Fibroblast of peridontal ligament (primary cell): ENCODE measurements at regions not wholly inside any gene's neighbourhood (a gene's known extent, or its start where the extent isn't known, plus 50 kb on each side); places are given as distances from the start of the nearest gene placed in this dataset.

Source experiments
- DNase-seq: peaks from one replicate; pipeline ENCODE4 v3.0.0-alpha.2; 2010; ENCODE audit errors: extremely low read depth

DNA sequence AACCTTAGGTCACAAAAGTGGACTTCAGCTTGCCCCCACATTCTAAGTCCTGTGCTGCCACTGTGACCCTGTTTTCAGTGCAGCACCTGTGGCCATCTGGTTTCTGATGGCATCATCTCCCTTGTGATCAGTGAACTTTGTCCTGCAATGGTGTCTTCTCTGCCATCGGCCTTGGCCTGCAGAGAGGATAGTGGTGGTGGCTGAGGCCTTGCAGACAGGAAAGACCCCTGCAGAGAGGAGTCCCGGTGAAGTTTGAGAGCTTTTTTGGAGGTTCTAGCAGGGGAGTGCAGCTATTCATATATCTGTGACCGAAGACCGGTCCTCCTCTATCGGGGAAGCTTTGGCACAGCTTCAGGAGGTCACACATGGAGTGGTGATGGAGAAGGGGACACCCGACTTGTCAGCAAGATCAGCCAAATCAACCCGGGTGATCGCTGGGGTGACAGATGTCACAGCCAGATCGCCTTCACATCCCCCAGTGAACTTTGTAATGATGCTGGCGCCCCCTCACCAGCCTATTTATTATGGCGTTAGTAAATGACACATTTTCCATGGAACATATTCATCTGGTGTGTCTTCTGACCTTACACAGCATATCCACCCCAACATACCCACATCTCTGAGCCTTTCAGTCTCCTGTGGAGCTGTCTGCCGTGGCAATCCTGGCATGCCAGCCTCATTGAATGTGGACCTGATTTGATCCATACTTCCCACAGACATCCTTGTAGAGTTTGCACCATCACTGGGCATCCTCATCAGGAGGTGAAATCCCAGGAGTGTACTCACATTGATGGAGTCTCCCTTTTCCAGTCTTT lies 136.1 kb downstream of the PAPOLA start:
- DNase-seq: no peak

DNA sequence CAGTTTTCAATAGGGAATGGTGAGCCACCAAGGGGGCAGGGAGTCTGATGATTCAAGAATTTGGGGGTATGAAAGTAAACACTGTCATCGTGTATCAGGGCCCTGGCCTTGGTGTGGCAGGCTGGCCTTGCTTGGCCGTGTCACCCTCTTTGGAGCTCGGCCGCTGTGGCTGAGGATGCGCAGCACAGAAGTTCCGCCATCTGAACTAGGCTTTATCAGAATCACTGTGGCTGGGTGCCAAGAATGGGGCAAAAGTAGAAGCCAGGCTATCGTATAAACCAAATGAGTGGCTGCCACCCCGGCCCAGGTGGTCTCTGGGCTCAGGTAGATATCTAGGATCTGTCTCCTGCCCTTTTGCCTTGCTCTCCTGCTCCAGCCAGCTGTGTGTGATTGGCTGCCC lies 137.4 kb downstream of the PAPOLA start:
- DNase-seq: no peak

DNA sequence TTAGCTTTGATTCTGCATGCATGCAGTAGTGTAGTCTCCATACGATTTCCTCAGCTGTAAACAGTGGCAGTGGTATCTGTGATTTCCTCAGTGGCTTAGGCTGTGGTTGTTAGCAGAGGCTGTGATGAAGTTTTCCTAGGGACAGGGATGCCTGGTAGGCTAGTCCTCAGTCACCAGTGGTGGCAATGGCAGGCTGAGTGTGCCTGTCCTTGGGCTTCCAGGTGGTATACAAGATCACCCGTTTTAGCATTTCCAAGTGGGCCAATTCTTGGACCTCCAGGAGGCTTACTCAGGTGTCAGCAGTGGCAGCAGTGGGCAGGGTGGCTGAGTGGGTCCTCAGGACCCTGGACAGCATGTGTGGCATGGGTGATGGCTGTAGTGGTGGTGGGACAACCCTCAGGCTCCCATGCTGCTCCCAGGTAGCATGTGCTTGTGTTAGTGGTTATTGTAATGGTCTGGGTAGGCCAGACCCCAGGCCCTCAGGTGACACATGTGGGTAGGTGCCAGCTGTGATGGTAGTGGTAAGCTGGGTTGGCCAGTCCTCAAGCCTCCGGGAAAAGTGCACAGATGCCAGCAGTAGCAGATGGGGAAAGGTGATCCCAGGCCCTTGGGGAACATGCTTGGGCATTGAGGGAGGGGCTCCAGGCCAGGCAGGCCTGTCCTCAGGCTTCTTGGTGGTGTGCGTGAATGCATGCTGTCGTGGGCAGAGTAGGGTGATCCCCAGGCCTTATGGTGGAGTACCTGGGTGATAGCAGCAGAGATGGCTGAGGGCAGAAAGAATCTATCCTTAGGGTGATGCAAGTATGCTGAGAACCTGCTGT lies 146.5 kb downstream of the PAPOLA start:
- no peak for DNase-seq

DNA sequence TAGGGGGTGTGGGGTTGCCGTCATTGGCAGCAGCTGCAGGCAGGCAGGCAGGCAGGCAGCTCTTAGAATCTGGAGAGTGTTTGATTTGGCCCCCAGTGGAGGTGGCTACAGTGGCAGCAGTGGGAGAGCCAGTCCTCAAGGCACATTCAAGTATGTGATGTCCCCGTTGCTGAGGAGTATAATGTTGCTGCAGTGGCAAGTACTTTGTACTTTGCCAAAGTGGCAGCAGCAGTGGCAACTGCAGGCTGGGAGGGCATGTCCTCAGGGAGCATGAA lies 147.1 kb downstream of the PAPOLA start:
- no peak for DNase-seq

DNA sequence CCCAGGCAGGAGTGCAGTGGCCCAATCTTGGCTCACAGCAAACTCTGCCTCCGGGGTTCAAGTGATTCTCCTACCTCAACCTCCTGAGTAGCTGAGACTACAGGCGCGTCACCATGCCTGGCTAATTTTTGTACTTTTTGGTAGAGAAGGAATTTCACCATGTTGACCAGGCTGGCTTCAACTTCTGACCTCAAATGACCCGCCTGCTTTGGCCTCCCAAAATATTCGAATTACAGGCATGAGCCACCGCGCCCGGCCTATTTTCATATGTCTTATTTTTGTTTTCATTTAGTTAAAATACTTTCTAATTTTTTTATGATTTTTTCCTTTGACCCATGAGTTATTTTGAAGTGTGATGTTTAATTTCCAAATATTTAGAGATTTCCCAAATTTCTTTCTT lies 143.6 kb upstream of the VRK1 start:
- DNase-seq: no peak

DNA sequence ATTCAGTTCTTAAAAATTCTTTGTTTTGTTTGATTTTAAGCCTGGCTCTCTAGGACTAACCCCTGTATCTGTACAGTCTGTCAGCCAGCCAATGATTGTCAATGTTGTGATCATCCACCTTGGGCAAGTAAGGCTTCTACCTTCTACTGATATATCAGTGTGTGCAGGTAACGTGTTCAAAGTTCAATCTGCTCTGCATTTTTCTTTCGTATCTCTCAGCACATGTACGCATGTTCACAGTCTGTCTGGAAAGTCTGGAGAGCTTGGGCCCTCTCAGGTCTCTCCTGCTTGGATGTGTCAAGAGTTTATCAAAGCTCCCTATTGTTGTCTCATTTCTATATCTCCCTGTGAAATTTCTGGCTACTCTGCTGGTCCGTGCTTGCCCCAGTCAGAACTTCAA lies 138.6 kb upstream of the VRK1 start:
- no peak for DNase-seq

DNA sequence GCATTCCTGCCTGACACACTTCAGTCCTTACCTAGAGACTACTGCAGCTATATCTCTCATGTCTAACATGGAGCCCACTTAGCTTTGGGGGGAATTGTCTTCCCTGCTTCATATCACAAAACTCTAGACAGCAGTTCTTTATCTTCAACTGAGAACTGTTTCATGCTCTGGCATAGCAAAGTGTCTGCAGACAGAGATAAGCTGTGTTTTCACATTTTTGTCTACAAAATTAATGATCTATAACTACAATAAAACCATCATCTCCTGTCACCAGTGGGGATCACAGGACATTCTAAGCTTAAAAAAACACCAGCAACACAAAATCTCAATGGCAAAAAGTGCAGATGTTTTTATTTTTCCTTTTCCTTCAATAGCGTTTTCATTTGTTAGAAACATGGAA lies 137.1 kb upstream of the VRK1 start:
- no peak for DNase-seq

DNA sequence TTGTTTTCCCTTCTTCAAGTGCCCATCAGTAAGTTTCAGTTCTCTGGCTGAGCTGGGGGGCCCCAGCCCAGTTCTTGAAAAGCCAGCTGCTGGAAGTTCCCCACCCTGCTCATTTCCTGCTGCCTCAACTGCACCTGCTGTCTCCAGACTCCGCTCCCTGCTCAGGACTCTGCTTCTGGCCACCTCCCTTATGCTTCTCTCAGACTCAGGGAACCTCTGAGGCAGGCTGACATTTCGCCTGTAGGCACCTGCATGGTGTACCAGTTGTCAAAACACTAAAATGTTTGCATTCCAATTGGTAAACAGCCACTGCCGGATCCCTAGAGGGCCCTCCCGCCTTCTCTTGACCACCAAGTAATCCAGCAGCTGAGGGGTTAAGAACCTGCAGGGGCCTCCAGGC lies 136.5 kb upstream of the VRK1 start:
- DNase-seq: no peak

DNA sequence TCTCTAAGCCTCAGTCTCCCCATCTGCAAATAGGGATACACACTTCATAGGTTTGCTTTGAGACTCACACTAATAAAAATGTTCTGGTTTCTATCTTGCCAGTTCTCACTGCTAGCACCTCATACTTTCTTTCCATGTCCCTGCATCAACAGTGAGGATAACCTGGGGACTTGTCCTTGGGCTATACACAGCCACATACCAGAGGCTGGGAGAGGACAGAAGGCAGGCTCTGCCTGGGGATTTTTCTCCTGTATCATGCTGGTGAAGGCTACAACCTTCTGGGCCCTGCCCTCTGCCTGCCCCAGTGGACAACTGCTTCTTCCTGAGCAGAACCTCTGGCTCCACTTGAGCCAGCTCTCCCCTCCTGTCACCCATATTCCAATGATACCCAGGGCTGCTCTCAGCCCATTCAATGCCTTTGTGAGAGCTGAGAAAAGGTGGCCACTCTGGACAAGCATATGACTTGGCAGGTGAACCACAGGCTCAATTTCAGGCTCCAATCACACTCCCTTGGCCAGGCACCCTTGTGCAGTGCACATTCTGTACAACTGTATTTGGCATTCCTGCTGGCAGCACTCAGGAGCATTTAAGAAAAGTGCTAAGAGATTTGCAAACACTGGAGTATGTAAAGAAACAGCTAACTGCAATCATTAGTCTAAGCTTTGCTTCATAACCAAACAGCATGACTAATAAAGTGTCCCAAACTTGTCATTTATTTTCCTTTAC lies 135.8 kb upstream of the VRK1 start:
- no peak for DNase-seq

DNA sequence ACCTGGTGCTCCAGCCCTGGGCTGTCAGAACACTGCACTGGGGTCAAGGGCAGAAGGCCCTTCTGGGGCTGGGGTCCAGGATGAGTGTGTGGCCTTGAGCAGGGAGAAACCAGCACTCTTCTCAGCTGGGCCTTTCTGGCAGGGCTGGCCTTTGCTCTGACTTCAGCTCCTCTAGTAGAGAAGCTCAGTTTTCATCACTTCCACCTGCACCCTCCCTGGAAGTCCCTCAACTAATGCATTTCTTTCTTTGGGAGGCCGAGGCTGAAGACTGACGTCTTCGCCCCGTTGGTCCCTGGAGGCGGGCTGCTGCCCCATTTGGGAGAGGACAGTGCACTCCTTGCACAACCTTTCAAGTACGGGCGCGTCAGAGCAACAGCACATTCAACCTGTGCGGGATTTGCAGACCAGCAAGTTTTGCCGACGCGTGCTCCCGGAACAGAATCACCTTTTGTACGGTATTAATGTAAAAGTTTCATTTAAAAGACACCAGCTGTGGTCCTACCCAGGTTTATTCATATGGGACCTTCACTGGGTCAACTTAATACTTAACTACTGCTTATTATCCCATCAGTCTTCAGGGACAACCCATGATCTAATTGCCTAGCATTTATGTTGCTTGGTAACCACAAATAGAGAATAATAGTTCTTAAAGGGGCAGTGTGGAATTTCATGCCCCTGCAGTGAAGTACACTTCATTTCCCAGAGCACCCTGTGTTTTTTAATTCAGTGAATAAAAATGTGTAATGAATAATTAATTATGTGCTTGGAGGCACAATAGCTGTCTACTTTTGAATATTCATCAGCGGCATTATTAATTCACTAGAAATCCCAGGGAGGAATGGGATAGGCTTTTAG lies 134.8 kb upstream of the VRK1 start:
- no peak for DNase-seq

DNA sequence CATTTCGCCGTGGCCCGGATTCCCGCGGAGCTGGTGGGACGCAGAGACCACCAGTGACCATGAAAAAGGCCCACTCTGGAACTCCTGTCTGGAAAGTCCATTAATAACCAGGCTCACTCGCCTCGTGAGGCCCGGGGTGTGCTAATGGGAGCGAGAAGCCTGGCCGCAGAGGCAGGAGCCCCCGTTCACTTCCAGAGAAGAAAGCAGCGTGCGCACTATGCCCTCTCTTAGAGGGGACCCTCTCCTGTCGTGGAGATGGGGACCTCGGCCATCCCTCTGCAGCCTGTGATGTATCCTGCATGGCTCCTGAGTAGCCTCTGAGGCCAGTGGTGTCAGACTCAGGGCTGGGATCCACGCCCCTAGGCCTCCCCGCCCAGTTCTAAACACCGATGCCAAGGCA lies 134.1 kb upstream of the VRK1 start:
- no peak for DNase-seq

DNA sequence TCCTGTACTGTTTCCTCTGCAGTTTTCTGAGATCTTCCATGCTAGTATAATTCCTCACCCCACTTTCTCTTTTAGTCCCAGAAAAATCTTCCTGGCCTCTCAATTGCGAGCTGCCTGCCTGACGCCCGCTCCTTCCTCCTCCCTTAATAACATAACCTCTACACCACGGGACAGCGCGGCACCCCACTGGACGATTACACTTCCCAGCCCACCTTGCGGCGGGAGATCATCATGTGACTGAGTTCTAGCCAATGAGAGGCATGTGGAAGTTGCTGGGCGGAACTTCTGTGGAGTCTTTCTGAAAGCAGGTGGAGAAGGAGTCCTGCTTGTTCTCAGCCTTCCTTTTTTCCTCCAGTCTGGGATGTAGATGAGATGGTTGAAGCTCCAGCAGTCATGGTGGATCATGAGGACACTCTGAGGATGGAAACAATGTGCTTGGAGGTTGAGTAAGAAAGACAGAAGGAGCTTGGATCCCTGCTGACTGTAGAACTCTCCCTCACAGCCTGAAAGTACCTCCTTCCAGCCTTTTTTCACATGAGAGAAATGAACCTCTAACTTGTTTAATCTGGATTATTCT lies 133.6 kb upstream of the VRK1 start:
- no peak for DNase-seq

DNA sequence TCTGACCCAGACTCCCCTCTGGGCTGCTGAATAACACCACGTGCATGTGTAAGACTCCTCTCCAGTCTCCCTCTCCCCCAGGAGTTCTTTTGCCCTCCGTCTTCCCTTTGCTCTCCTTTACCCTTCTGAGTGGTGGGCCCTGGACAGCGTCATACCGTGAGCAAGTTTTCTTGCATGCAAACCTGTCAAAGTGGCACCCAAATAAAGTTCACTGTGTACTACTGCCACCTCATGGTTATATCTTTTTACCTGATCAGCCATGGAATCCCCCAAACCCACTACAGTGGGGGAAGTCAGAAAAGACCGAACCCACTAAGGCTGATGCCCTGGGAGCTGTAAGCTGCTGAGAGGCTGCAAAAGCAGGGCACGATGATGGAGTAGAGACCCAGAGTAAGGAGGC lies 131.1 kb upstream of the VRK1 start:
- DNase-seq: no peak

DNA sequence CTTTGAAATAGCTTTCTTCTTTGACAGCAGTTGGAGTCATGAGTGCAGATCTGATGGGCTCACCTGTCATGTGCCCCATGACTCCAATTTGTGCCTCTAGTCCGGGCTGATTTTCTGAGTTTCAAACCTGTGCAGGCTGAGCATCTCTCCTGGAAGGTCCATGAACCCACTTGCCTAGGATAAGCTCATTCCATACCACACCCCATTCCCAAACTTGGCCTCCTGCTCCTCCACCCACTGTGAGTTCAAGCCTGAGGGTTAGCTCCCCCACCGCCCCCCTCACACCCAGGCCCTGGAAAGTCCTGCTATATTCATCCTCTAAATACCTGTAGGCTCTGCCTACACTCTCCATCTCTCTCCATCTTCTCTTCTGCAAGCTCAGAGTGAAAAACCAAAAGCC lies 126.8 kb upstream of the VRK1 start:
- DNase-seq: no peak

DNA sequence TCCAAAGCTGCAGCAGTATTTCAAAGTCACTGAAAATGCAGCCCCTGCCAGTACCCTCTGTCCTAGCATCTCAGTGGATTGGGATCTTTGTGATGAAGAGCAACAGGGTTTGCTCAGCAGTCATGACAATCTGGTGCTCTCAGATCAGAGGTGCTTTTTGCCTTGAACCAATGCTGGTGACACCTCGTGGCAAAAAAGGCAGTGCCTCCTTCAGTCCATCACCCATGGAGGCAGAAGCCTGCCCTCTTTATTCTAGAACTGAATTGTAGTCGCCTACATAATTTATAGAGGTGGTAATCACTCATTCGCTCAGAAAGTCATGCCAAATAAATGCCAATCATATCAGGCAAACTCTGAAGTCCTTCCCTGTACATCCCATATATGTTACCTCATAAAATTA lies 126.0 kb upstream of the VRK1 start:
- DNase-seq: no peak

DNA sequence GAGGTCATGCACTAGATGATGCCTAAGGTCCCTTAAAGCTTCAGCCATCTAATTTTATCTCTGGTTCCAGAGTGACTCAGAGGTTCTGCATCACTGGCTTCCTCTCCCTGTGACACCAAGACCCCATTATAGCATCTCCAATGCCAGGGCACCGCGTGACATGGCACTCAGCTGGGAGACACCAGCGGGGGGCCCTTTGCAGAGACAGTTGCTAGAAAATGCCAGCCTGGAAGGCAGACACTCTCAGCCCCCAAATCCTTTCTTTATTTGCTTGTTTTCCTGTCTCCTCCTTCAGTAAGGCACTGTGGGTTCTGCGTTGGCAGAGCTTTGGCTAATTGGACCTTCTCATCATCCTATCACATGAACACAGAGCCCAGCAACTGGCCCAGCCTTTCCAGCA lies 123.5 kb upstream of the VRK1 start:
- DNase-seq: no peak

DNA sequence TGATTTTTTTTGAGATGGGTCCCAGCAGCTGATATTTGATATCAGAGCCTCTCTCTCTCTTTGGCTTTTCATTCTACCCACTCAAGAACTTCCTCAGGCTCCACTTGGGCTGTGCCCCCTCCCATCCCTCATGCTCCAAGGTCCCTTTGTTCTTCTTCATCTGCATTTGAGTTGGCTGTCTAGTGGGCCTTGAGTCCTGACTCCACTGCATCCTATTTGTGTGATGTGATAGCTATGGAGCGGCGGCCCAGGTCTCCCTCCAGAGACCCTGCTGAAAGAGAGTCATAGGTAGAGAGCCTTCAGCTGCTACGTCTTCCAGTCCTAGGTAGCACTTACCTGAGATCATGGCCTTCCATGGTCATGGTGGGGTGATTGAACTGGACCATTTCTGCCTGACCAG lies 123.1 kb upstream of the VRK1 start:
- no peak for DNase-seq

DNA sequence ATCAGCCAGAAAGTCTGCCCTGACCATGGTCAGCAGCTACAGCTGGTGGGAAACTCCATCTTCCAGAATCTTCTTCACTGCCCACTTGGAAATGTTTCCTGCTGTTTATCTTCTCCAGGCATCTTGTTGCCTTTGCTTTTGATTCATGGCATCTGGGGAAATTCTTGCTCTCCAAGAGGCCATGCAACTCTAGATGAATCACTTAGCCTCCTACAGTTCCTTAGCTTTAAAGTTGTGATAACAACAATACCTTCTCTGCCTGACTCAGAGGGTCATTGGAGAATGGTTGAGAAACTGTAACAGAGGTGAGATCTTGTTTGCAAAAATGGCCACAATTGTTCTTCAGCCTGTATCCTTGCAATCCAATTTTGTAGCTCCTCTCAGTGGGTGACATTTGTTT lies 121.0 kb upstream of the VRK1 start:
- DNase-seq: no peak

DNA sequence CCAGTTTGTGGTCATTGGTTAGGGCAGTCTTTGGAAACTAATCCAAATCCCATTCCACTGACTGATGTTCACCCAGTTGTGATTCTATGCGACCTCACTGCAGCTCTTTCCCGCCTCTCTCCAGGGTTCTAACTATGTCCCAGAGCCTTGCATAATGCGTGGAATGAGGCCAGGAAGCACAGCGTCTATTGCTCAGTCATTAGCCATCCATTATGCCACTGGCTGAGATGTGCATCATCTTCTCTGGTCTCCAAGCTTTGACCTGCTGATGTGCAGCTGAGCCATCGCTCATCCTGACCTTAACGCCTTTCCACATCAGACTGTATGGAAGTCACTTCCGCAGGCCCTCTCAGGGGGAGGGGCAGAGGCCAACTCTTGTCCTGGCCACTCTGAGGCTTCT lies 115.4 kb upstream of the VRK1 start:
- DNase-seq: no peak

DNA sequence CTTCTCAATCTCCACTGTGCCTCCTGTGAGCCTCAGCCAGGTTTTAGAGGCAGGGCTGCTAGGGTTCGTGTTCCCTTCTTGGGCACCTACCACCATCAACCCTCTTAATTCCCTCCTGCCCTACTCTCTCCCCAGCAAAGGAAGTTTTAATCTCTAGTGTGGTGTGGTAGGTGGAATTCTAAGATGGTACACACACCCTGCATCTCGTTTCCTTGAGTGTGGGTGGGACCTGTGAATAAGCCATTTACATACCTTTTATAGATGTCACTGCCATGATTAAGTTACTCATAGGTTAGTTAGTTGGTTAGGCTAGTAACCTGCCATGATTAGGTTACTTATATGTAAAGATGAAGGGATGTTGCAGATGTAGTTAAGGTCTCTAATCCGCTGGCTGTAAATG lies 114.8 kb upstream of the VRK1 start:
- no peak for DNase-seq

DNA sequence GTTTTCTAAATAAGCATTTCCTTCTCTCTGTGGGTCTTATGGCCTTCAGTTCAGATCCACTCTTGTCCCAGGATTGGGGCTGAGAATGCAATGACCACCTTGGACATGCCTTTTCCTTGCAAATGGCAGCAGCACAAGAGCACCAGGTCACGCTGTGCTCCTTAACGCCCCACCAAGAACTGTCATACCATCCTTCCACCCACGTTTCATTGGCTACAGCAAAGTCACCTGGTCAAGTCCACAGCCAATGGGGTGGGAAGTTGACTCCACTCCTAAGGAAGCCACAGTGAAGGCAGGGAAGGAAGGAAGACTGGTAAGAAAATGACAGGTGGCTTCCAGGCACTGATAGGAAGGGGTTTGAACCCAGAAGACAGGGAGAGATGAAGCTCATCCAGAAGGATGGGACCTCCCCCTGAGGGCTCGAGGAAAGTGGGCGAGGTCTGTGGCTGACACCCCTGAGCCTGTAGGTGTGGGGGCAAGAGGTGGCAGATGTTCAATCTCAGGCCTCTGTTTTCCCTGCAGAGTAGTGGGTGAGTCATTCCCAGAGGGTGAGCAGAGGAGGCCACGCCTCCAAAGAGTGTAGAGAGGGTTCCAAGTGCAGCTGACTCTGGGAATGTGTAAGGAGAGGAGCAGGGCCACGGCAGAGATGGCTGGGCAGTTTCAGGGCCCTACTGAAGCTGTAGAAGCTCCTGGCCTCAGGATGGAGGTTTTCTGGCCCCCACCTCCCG lies 113.5 kb upstream of the VRK1 start:
- no peak for DNase-seq
